H9 (cell line): ENCODE measurements at regions not wholly inside any gene's neighbourhood (a gene's known extent, or its start where the extent isn't known, plus 50 kb on each side); places are given as distances from the start of the nearest gene placed in this dataset.

Experiments
- DNase-seq: peaks from one replicate; pipeline ENCODE4 v3.0.0-alpha.2; 2017
- H2AFZ ChIP-seq: one replicate; pipeline ENCODE4 v1.6.1; 2013; ENCODE audit warnings: mild to moderate bottlenecking, low read length, control low read depth, moderate library complexity
- H2AK5ac ChIP-seq: 2 replicates; pipeline ENCODE4 v1.6.1; 2013; ENCODE audit warnings: low read length, control low read depth, mixed read lengths; ENCODE audit not compliant: insufficient read length
- H2BK120ac ChIP-seq: one replicate; pipeline ENCODE4 v1.6.1; 2013; ENCODE audit warnings: low read depth, mild to moderate bottlenecking, low read length, control low read depth, inconsistent platforms; ENCODE audit not compliant: poor library complexity, severe bottlenecking
- H2BK12ac ChIP-seq: 2 replicates; pipeline ENCODE4 v1.6.1; 2013; ENCODE audit warnings: low read length, control low read depth, mixed read lengths, low read depth; ENCODE audit not compliant: insufficient read length
- H2BK15ac ChIP-seq: 2 replicates; pipeline ENCODE4 v1.6.1; 2013; ENCODE audit warnings: low read depth, low read length, control low read depth
- H2BK20ac ChIP-seq: one replicate; pipeline ENCODE4 v1.6.1; 2013; ENCODE audit warnings: low read depth, mild to moderate bottlenecking, low read length, control low read depth, inconsistent platforms; ENCODE audit not compliant: poor library complexity, severe bottlenecking
- H2BK5ac ChIP-seq: 2 replicates; pipeline ENCODE4 v1.6.1; 2013; ENCODE audit warnings: low read length, control low read depth, mixed read lengths; ENCODE audit not compliant: insufficient read length
- H3K14ac ChIP-seq: 2 replicates; pipeline ENCODE4 v1.6.1; 2013; ENCODE audit warnings: low read length, control low read depth; ENCODE audit not compliant: insufficient read depth
- H3K18ac ChIP-seq: 2 replicates; pipeline ENCODE4 v1.6.1; 2013; ENCODE audit warnings: low read depth, mild to moderate bottlenecking, mixed read lengths, low read length, control low read depth; ENCODE audit not compliant: insufficient read length
- H3K23ac ChIP-seq: 2 replicates; pipeline ENCODE4 v1.6.1; 2013; ENCODE audit warnings: low read length, control low read depth, mixed read lengths, low read depth; ENCODE audit not compliant: insufficient read length
- H3K23me2 ChIP-seq: 2 replicates; pipeline ENCODE4 v1.6.1; 2013; ENCODE audit warnings: low read depth, mild to moderate bottlenecking, mixed read lengths, low read length, control low read depth; ENCODE audit not compliant: insufficient read length, poor library complexity, severe bottlenecking
- H3K27ac ChIP-seq: 2 replicates; pipeline ENCODE4 v1.5.1; 2013; ENCODE audit warnings: low read length, control low read depth, mixed read lengths, low read depth; ENCODE audit not compliant: insufficient read length
- H3K27me3 ChIP-seq: 2 replicates; pipeline ENCODE4 v1.6.1; 2013; ENCODE audit warnings: low read length, control low read depth, inconsistent platforms; ENCODE audit not compliant: insufficient read depth
- H3K4ac ChIP-seq: 2 replicates; pipeline ENCODE4 v1.6.1; 2013; ENCODE audit warnings: low read depth, mild to moderate bottlenecking, control low read depth, inconsistent platforms, low read length, moderate library complexity
- H3K4me1 ChIP-seq: 2 replicates; pipeline ENCODE4 v1.6.1; 2013; ENCODE audit warnings: low read length, control low read depth, inconsistent platforms; ENCODE audit not compliant: insufficient read depth
- H3K4me2 ChIP-seq: 2 replicates; pipeline ENCODE4 v1.6.1; 2013; ENCODE audit warnings: low read length, control low read depth, mixed read lengths; ENCODE audit not compliant: insufficient read length, insufficient read depth
- H3K56ac ChIP-seq: 2 replicates; pipeline ENCODE4 v1.6.1; 2013; ENCODE audit warnings: low read depth, mild to moderate bottlenecking, mixed read lengths, low read length, control low read depth; ENCODE audit not compliant: insufficient read length
- H3K79me1 ChIP-seq: 2 replicates; pipeline ENCODE4 v1.6.1; 2013; ENCODE audit warnings: low read depth, mild to moderate bottlenecking, moderate library complexity, low read length, control low read depth, inconsistent platforms; ENCODE audit not compliant: insufficient read depth, poor library complexity, severe bottlenecking
- H3K79me2 ChIP-seq: 2 replicates; pipeline ENCODE4 v1.6.1; 2013; ENCODE audit warnings: low read length, control low read depth, inconsistent platforms; ENCODE audit not compliant: insufficient read depth
- H3K9ac ChIP-seq: 2 replicates; pipeline ENCODE4 v1.6.1; 2013; ENCODE audit warnings: low read length, control low read depth, mixed read lengths; ENCODE audit not compliant: insufficient read length; ENCODE audit errors: extremely low read depth
- H3K9me3 ChIP-seq: one replicate; pipeline ENCODE4 v1.6.1; 2013; ENCODE audit warnings: low read depth, low read length, inconsistent platforms; ENCODE audit not compliant: control insufficient read depth
- H3T11ph ChIP-seq: one replicate; pipeline ENCODE4 v1.6.1; 2013; ENCODE audit warnings: mild to moderate bottlenecking, low read length, control low read depth, inconsistent platforms
- H4K20me1 ChIP-seq: one replicate; pipeline ENCODE4 v1.6.1; 2013; ENCODE audit not compliant: control insufficient read depth, insufficient read length, insufficient read depth
- H4K5ac ChIP-seq: 2 replicates; pipeline ENCODE4 v1.6.1; 2013; ENCODE audit warnings: low read depth, mild to moderate bottlenecking, mixed read lengths, low read length, control low read depth; ENCODE audit not compliant: insufficient read length
- H4K8ac ChIP-seq: replicated peaks from 2 replicates; pipeline ENCODE4 v1.6.1; 2013; ENCODE audit warnings: low read length, control low read depth, mixed read lengths, low read depth; ENCODE audit not compliant: insufficient read length
- H4K91ac ChIP-seq: 2 replicates; pipeline ENCODE4 v1.6.1; 2013; ENCODE audit warnings: low read depth, mild to moderate bottlenecking, moderate library complexity, mixed read lengths, low read length, control low read depth; ENCODE audit not compliant: insufficient read length
- H3K27ac Mint-ChIP-seq, 3 experiments: 2 replicates in 2 of 3; 3 replicates in 1 of 3; pipeline ENCODE4 v1.8.0; 2020 to 2021; ENCODE audit warnings: mixed read lengths in 3 of 3, mild to moderate bottlenecking in 1 of 3, moderate library complexity in 1 of 3
- H3K27me3 Mint-ChIP-seq: 2 replicates; pipeline ENCODE4 v1.8.0; 2021; ENCODE audit warnings: low read depth, mild to moderate bottlenecking, moderate library complexity, mixed read lengths
- H3K36me3 Mint-ChIP-seq, 3 experiments: 2 replicates in 2 of 3; 3 replicates in 1 of 3; pipeline ENCODE4 v1.8.0; 2020 to 2021; ENCODE audit warnings: low read depth in 3 of 3, mixed read lengths in 3 of 3; ENCODE audit not compliant: insufficient read depth in 1 of 3
- H3K4me1 Mint-ChIP-seq, 2 experiments: 2 replicates each; pipeline ENCODE4 v1.8.0; 2020; ENCODE audit warnings: mixed read lengths in 2 of 2
- H3K4me3 Mint-ChIP-seq, 2 experiments: 2 replicates in 1 of 2; 3 replicates in 1 of 2; pipeline ENCODE4 v1.8.0; 2020 to 2021; ENCODE audit warnings: mild to moderate bottlenecking in 2 of 2, mixed read lengths in 2 of 2, moderate library complexity in 1 of 2
- H3K9me3 Mint-ChIP-seq, 2 experiments: 2 replicates in 1 of 2; 3 replicates in 1 of 2; pipeline ENCODE4 v1.8.0; 2020; ENCODE audit warnings: mild to moderate bottlenecking in 2 of 2, mixed read lengths in 2 of 2, moderate library complexity in 1 of 2
- CTCF ChIP-seq: fragments of 200-600 bp; sonication (generic); conservative IDR thresholded peaks from 3 replicates; pipeline ENCODE4 v1.8.0; 2021; ENCODE audit warnings: antibody characterized with exemption, mild to moderate bottlenecking
- WGBS: extraction: QIAGEN DNeasy Blood & Tissue Kit; methylation state at CpG from one replicate; pipeline ENCODE4 v1.1.7; 2013; ENCODE audit warnings: missing lambda C conversion rate, low lambda C conversion rate, mixed read lengths; ENCODE audit not compliant: insufficient read length; ENCODE audit errors: extremely low coverage; 5-methylcytosine and 5-hydroxymethylcytosine counted together

GRCh38 chr16:86990451-86990850 is 326.7 kb downstream of the C16orf95 start:
- Histone ChIP-seq H3K79me2 (no peaks in the 10 kb centered on the region), H2BK20ac (no peak overlapping the region), H3K27ac (no peak overlapping the region), H3K18ac (no peak overlapping the region), H3K23me2 (no peaks in the 10 kb centered on the region), H2AK5ac (no peak overlapping the region), H3K4ac (no peak overlapping the region), H2BK120ac (no peak overlapping the region), H3K4me2 (no peak overlapping the region), H2BK15ac (no peak overlapping the region), H3K14ac (no peak overlapping the region), H2BK5ac (no peak overlapping the region), H3K27me3 (no peaks in the 10 kb centered on the region), H3K79me1 (no peaks in the 10 kb centered on the region), H3K9ac (no peak overlapping the region), H2BK12ac (no peak overlapping the region), H4K8ac (no peak overlapping the region), H3T11ph (no peak overlapping the region), H3K56ac (no peak overlapping the region), H4K20me1 (no peaks in the 10 kb centered on the region), H3K23ac (no peak overlapping the region), H2AFZ (no peak overlapping the region), H3K4me1 (no peaks in the 10 kb centered on the region), H3K9me3 (no peaks in the 10 kb centered on the region), H4K5ac (no peak overlapping the region), H4K91ac (no peak overlapping the region)
- no peak for DNase-seq
- Mint-ChIP-seq H3K9me3 (peaks cover 6 to 8% of the 10 kb centered on the region in 2 experiments), H3K4me1 (peaks cover 4 to 15% of the 10 kb centered on the region in 2 experiments), H3K36me3 (peaks cover 0 to 6% (median 4%) of the 10 kb centered on the region in 3 experiments; a peak in 2 of 7 replicates), H3K27me3 (peaks cover 8% of the 10 kb centered on the region), H3K27ac (no peak overlapping the region), H3K4me3 (no peak overlapping the region)
- no peak for TF ChIP-seq CTCF
- WGBS: no CpG with 5 or more reads among the region's 9 CpGs
